OCI-LY1 (cell line): ENCODE measurements at regions not wholly inside any gene's neighbourhood (a gene's known extent, or its start where the extent isn't known, plus 50 kb on each side); places are given as distances from the start of the nearest gene placed in this dataset.

Experiments used
- H2AFZ ChIP-seq: fragments of 200-600 bp; sonication (generic), shearing (Covaris generic); 2 replicates; pipeline ENCODE4 v1.6.0; 2014; ENCODE audit warnings: antibody characterized with exemption, mild to moderate bottlenecking, low read length
- H3F3A ChIP-seq: fragments of 200-600 bp; sonication (generic), shearing (Covaris generic); 2 replicates; pipeline ENCODE4 v1.6.0; 2014; ENCODE audit warnings: mild to moderate bottlenecking, antibody characterized with exemption, low read length, moderate library complexity; ENCODE audit not compliant: insufficient read depth
- H3K27ac ChIP-seq: fragments of 200-600 bp; sonication (generic); 2 replicates; pipeline ENCODE4 v1.5.1; 2014; ENCODE audit warnings: low read length, mixed run types, mild to moderate bottlenecking, low read depth; ENCODE audit not compliant: poor library complexity, severe bottlenecking
- H3K27me3 ChIP-seq: fragments of 200-600 bp; sonication (generic); 2 replicates; pipeline ENCODE4 v1.6.0; 2014; ENCODE audit warnings: antibody characterized with exemption, mild to moderate bottlenecking, low read length, moderate library complexity; ENCODE audit not compliant: insufficient read depth
- H3K36me3 ChIP-seq: fragments of 200-600 bp; sonication (generic); 2 replicates; pipeline ENCODE4 v1.6.1; 2014; ENCODE audit warnings: mild to moderate bottlenecking, antibody characterized with exemption, low read length, moderate library complexity, mixed read lengths; ENCODE audit not compliant: insufficient read depth
- H3K4me1 ChIP-seq: fragments of 200-600 bp; sonication (generic); 2 replicates; pipeline ENCODE4 v1.5.1; 2014; ENCODE audit warnings: mild to moderate bottlenecking, low read length, moderate library complexity; ENCODE audit not compliant: insufficient read depth, severe bottlenecking
- H3K4me2 ChIP-seq: fragments of 200-600 bp; sonication (generic), shearing (Covaris generic); 2 replicates; pipeline ENCODE4 v1.6.1; 2014; ENCODE audit warnings: low read length
- H3K4me3 ChIP-seq: fragments of 200-600 bp; sonication (generic); 2 replicates; pipeline ENCODE4 v1.5.1; 2014; ENCODE audit warnings: low read length, low read depth, mild to moderate bottlenecking, mixed read lengths; ENCODE audit not compliant: poor library complexity, severe bottlenecking
- H3K79me2 ChIP-seq: fragments of 200-600 bp; shearing (Covaris generic); 2 replicates; pipeline ENCODE4 v1.6.1; 2016; ENCODE audit warnings: mixed run types, low read length, mixed read lengths; ENCODE audit not compliant: insufficient read depth
- H3K9ac ChIP-seq: fragments of 200-600 bp; sonication (generic), shearing (Covaris generic); 2 replicates; pipeline ENCODE4 v1.6.1; 2014; ENCODE audit warnings: mild to moderate bottlenecking, low read length, mixed read lengths
- H3K9me2 ChIP-seq: fragments of 200-600 bp; sonication (generic), shearing (Covaris generic); 2 replicates; pipeline ENCODE4 v1.6.1; 2014; ENCODE audit warnings: low read depth, mild to moderate bottlenecking, low read length, mixed read lengths
- H3K9me3 ChIP-seq: fragments of 200-600 bp; shearing (Covaris generic); 2 replicates; pipeline ENCODE4 v1.6.1; 2014; ENCODE audit warnings: low read length, mixed read lengths
- H4K20me1 ChIP-seq: fragments of 200-600 bp; sonication (generic), shearing (Covaris generic); 2 replicates; pipeline ENCODE4 v1.6.0; 2016; ENCODE audit warnings: mild to moderate bottlenecking, low read length; ENCODE audit not compliant: insufficient read depth
- CTCF ChIP-seq: fragments of 200-600 bp; sonication (generic), shearing (Covaris generic); IDR thresholded peaks from 2 replicates; pipeline ENCODE4 v1.5.1; 2017; ENCODE audit warnings: mild to moderate bottlenecking, antibody characterized with exemption, low read length, moderate library complexity, mixed read lengths
- EZH2 ChIP-seq: fragments of 200-600 bp; sonication (generic), shearing (Covaris generic); IDR thresholded peaks from 2 replicates; pipeline ENCODE4 v1.8.0; 2017; ENCODE audit warnings: borderline replicate concordance, mixed run types, mild to moderate bottlenecking, antibody characterized with exemption, low read length, moderate library complexity, mixed read lengths

- Histone ChIP-seq H3K9me2 (no peaks in the 10 kb centered on the region), H3K9ac (no peak overlapping the region), H3K27ac (no peak overlapping the region), H3K36me3 (no peaks in the 10 kb centered on the region), H3K9me3 (no peaks in the 10 kb centered on the region), H3K4me2 (no peak overlapping the region), H3K4me3 (no peak overlapping the region), H3K79me2 (no peaks in the 10 kb centered on the region), H2AFZ (no peak overlapping the region), H4K20me1 (no peaks in the 10 kb centered on the region), H3K4me1 (no peaks in the 10 kb centered on the region), H3K27me3 (no peaks in the 10 kb centered on the region), H3F3A (no peaks in the 10 kb centered on the region)
- TF ChIP-seq EZH2 = no peak
- no peak for TF ChIP-seq CTCF
These were observed 123.2 kb upstream of the FGGY start for GRCh38 chr1:59173721-59174120.

GRCh38 chr1:59176471-59176870 lies 120.4 kb upstream of the FGGY start:
- TF ChIP-seq CTCF = no peak
- no peak for TF ChIP-seq EZH2

GRCh38 chr1:59177756-59178155 lies 119.1 kb upstream of the FGGY start:
- Histone ChIP-seq H3K27ac (no peak overlapping the region), H3K4me3 (no peak overlapping the region), H3K4me1 (no peaks in the 10 kb centered on the region), H3K36me3 (no peaks in the 10 kb centered on the region), H3K27me3 (no peaks in the 10 kb centered on the region), H3K9ac (no peak overlapping the region), H3F3A (no peaks in the 10 kb centered on the region), H4K20me1 (no peaks in the 10 kb centered on the region), H3K9me2 (no peaks in the 10 kb centered on the region), H3K4me2 (no peak overlapping the region), H3K9me3 (no peaks in the 10 kb centered on the region), H2AFZ (no peak overlapping the region), H3K79me2 (no peaks in the 10 kb centered on the region)
- TF ChIP-seq CTCF = no peak

More at GRCh38 chr1:59176471-59176870, 120.4 kb upstream of the FGGY start:
- H3K4me2 ChIP-seq = no peak overlapping the region
- no peaks in the 10 kb centered on the region for H3K36me3 ChIP-seq
- no peak overlapping the region for H2AFZ ChIP-seq
- H3K27me3 ChIP-seq = no peaks in the 10 kb centered on the region
- no peaks in the 10 kb centered on the region for H3K9me2 ChIP-seq
- no peaks in the 10 kb centered on the region for H3K79me2 ChIP-seq
- no peak overlapping the region for H3K4me3 ChIP-seq
- H3K9me3 ChIP-seq = no peaks in the 10 kb centered on the region
- H3K9ac ChIP-seq = no peak overlapping the region
- H4K20me1 ChIP-seq = no peaks in the 10 kb centered on the region
- no peaks in the 10 kb centered on the region for H3K4me1 ChIP-seq
- no peak overlapping the region for H3K27ac ChIP-seq
- H3F3A ChIP-seq = no peaks in the 10 kb centered on the region
